NCI-H446 (cell line): ENCODE measurements at regions not wholly inside any gene's neighbourhood (a gene's known extent, or its start where the extent isn't known, plus 50 kb on each side); places are given as distances from the start of the nearest gene placed in this dataset.

ENCODE experiments used
- DNase-seq, 2 experiments: peaks; one replicate each; lab custom pipeline; 2025; lab: John Stamatoyannopoulos, UW

- DNase-seq = no peak
Measured at GRCh38 chr4:156185514-156186055, 231.9 kb upstream of the CTSO start.

DNA sequence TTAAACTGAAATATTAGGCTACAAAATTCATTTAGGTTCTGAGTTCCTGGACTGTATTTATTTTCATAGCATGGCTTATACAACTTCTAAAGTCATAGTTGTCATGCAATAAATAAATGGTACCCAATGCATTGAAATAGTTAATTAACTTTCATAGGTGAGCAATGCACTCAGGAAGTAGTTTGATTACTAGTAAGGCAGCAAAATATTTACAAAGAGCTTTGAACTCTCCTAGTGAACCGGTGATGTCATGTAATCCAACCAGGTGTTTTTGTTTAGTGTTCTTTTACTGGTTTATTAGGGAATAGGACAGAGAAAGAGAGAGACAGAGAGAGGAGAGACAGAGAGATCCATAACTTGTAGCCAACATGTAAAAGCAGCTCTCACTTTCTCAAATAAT is 228.6 kb upstream of the CTSO start:
- DNase-seq = no peak

DNA sequence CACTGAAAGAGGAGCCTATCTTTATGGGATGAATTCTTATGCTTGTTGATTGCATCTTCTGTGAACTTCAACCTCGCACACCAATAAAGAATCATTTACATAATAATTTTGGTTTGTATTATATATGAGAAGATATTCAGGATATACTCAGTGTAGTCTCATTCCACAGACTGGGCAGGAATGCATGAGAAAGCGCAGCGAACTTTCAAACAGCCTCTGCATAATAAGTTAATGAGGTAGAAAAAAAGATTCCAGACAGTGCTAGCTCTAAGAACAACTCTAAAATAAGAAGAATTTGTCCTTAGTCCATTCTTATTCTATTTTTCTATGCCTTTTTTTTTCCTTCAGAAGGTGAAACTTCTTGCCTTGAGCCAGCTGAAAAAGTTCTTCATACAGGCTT is 224.3 kb upstream of the CTSO start:
- DNase-seq = no peak

DNA sequence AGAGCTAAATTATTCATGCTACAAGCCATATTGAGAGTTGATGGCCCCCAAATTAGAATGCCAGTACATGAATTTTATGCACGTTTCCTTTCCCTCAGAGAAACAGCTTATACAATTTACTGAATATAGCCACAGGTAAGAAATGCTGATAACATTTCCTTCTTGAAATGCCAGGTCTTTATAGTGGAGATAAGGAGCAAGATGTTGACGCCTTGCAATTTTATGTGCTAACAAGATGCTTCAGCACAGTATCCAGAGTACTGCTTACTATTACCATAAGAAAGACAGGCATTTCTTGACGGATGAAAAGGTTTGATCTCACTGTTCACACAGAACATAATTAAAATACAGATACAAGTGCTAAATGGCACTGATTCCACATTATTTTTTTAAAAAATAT is 223.2 kb upstream of the CTSO start:
- no peak for DNase-seq

DNA sequence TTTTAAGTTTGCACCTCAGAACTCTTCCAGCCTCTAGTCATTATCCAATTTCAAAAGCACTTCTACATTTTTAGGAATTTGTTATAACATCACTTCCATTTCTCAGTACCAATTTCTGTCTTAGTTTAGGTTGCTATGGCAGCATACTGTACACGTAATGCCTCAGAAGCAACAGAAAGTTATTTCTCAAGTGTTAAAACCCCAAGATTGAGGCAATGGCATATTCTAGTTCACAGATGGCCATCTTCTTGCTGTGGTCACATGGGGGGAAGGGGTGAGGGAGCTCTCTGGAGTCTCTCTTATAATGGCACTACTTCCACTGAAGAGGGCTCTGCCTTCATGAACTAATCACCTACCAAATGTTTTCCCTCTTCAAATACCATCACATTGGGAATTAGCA is 220.3 kb upstream of the CTSO start:
- DNase-seq = no peak

DNA sequence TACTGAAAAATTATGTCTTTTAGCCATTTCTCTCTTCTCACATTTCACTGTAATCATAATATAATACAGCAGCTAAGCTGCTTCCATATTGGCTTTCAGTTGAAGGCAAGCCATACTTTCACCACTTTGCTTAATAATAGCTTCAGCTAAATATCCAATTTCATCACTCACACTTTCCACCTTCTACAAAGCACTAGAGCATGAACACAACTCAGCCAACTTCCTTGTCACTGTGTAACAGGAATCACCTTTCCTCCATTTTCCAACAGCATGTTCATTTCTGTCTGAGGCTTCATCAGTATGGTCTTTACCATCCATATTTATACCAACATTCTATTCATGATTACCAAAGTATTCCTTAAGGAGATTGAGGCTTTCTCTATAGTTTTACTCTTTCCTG is 219.8 kb upstream of the CTSO start:
- no peak for DNase-seq

GRCh38 chr4:156169861-156170260 is 216.2 kb upstream of the CTSO start:
- DNase-seq = no peak

DNA sequence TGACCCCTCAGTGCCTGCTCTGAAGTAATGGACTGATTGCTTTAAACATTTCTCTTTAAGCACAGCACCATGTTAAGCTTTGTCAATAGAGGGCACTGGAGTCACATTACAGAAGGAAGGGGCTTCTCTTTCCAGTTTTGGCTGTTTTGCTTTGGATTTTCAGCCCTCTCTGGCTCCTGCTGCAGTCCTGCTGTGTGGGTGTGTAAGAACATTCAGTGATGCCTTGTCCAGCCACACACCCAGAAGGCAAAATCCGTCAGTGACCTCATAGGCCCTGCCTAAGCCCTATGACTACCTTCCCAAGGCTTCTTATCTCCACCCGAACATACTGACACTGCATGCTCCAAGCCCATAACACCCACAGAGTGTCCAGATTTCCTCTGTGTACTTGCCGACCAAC is 215.3 kb upstream of the CTSO start:
- peak; percentile 42 to 83 for DNase-seq

- DNase-seq = no peak
Measured at GRCh38 chr4:156168288-156168687, 214.6 kb upstream of the CTSO start.

GRCh38 chr4:156158747-156159146 is 205.1 kb upstream of the CTSO start:
- no peak for DNase-seq

GRCh38 chr4:156154978-156155377 is 201.3 kb upstream of the CTSO start:
- no peak for DNase-seq

GRCh38 chr4:156146571-156146970 is 192.9 kb upstream of the CTSO start:
- DNase-seq = peak; percentile 25 to 38

- no peak for DNase-seq
Measured at GRCh38 chr4:156144961-156145360, 191.3 kb upstream of the CTSO start.

DNA sequence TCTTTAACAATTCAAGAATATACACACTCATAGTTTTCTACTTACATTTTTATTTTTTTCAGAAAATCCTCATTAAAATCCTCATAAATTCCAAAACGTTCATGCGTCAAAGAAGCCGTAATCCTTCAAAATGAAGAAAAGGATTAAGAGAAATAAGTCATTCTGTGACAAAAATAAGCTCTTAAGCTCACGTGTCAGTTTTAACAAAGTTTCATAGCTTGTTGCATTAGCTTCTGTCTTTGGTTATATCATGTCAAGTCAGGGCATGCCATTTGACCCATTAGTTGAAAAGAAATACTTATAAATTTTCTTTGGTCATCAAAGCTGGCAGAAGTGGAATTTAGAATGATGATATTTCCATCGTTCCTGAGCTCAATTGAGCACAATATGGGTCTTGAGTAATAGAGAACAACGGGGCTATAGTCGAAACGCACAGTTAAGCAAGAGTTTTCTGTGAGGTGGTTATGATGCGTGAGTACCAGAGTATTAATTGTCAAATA is 185.2 kb upstream of the CTSO start:
- DNase-seq = no peak

GRCh38 chr4:156137679-156138473 is 184.2 kb upstream of the CTSO start:
- peak in 1 of 2 experiments; percentile 19 for DNase-seq

DNA sequence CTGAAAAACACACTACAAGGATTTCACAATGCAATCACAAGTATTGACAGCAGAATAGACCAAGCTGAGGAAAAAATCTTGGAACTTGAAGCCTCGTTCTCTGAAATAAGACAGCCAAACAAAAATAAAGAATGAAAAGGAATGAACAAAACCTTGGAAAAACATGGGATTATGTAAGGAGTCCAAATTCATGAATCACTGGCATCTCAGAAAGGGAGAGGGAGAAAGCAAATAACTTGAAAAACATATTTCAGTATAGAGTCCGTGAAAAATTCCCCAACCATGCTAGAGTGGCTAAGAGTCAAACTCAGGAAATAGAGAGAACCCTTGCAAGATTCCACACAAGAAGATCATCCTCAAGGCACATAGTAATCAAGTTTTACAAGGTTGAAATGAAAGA is 178.5 kb upstream of the CTSO start:
- no peak for DNase-seq

- DNase-seq = no peak
Measured at GRCh38 chr4:156128616-156129015, 174.9 kb upstream of the CTSO start.

- no peak for DNase-seq
Measured at GRCh38 chr4:156118507-156119220, 165.0 kb upstream of the CTSO start.

GRCh38 chr4:156117743-156118142 is 164.1 kb upstream of the CTSO start:
- DNase-seq = no peak

DNA sequence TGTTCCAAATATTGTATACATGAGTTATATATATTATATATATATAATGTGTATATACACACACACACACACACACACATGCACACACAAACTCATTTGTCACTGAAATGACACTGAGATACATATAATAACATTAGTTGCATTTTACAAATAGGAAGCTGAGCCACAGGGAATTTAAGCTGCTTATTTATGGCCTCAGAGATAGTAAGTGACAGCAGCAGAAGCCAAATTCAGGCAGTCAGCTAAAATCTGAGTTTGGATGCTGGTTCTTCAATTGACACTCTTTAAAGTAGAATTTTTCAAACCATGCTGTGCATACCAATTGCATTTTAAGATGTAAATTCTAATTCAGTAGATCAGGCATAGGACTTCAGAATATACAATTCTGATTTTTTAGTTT is 163.3 kb upstream of the CTSO start:
- DNase-seq = no peak

DNA sequence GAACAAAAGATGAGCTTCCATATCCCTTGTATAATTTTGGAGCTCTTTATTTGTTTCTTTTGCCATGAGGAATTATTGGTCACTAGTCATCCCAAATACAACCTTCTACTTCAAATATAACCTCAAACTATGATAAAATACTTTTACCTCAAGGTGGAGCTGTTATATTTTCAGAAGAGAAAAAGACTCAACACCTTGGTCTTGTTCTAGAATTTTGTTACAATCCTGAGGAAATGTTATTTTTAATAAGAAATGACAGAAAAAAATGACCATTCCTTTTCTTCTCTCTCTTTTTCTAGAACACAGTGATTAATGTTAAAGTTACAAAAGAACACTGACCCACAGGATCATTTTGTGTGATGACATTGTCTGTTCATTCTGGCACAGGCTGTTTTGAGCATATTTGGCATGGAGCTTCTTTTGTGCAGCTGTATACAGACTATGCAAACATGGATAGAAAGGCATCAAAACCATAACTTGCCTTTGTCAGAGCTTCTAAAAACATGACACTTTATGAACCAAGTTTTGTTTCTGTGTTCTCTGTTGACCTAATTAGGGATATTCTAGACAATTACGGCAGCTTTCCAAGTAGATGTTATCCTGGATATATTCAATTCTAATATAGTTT is 159.6 kb upstream of the CTSO start:
- peak in 1 of 2 experiments; percentile 30 for DNase-seq

DNA sequence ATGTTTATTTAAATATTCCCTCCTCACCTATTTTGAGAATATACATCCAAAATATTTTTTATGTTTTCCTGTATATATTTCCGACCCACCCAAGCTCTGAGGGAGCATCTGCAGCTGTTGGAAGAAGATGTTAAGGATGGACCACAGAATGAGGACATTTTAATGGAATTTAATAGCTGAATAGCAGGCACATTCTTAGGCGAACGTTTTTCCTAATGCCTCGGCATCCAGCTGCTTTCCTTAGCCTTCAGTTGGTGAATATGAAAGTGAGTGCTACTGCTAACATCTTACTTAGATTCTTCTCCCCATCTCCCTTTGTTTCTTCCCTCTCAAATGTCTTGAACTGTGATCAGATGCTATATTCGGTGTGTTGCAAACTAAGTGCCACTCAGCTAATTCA is 158.0 kb upstream of the CTSO start:
- DNase-seq = no peak
